PC-3 (cell line): ENCODE measurements at regions not wholly inside any gene's neighbourhood (a gene's known extent, or its start where the extent isn't known, plus 50 kb on each side); places are given as distances from the start of the nearest gene placed in this dataset.

ENCODE experiments used
- ATAC-seq: fragments of 200-7000 bp; cut with Tn5 transposase; 2 replicates; pipeline ENCODE4 v1.9.1; 2020; ENCODE audit warnings: mild to moderate bottlenecking, moderate library complexity
- BruUV-seq: library from RNA; stranded (reverse); fragments of 400-500 nt; replicated peaks from 2 replicates; lab custom pipeline; 2021; lab: Mats Ljungman, UMichigan
- CTCF ChIA-PET: fragments of 300-600 bp; sonication (Branson Sonifier 250); formaldehyde crosslinking; loops from one replicate; lab custom pipeline; 2022; ENCODE audit warnings: antibody characterized with exemption; lab: Charles Lee
- POLR2A ChIA-PET: fragments of 300-600 bp; sonication (Branson Sonifier 250); formaldehyde crosslinking; loops from one replicate; lab custom pipeline; 2022; ENCODE audit warnings: antibody characterized with exemption; ENCODE audit not compliant: unreplicated experiment; lab: Charles Lee
- DNase-seq: peaks from one replicate; pipeline ENCODE4 v3.0.0-alpha.2; 2015
- H2AFZ ChIP-seq: fragments of 300-600 bp; sonication (generic); 2 replicates; pipeline ENCODE4 v1.6.0; 2016; ENCODE audit warnings: antibody characterized with exemption, low read length
- H3F3A ChIP-seq: fragments of 300-600 bp; sonication (generic); one replicate; pipeline ENCODE4 v1.6.0; 2017; ENCODE audit warnings: antibody characterized with exemption, low read length, control low read depth, mild to moderate bottlenecking; ENCODE audit not compliant: unreplicated experiment
- H3K27ac ChIP-seq: fragments of 300-600 bp; sonication (generic); 2 replicates; pipeline ENCODE4 v1.5.1; 2016; ENCODE audit warnings: mild to moderate bottlenecking, low read length
- H3K27me3 ChIP-seq: fragments of 300-600 bp; sonication (generic); 2 replicates; pipeline ENCODE4 v1.6.1; 2016; ENCODE audit warnings: low read length, mixed read lengths
- H3K36me3 ChIP-seq: fragments of 300-600 bp; sonication (generic); 2 replicates; pipeline ENCODE4 v1.6.1; 2016; ENCODE audit warnings: low read depth, mixed run types, low read length, mixed read lengths
- H3K4me1 ChIP-seq: fragments of 300-600 bp; sonication (generic); 2 replicates; pipeline ENCODE4 v1.5.1; 2016; ENCODE audit warnings: low read length; ENCODE audit not compliant: insufficient read depth
- H3K4me2 ChIP-seq: fragments of 300-600 bp; sonication (generic); 2 replicates; pipeline ENCODE4 v1.6.0; 2016; ENCODE audit warnings: low read length
- H3K4me3 ChIP-seq: fragments of 300-600 bp; sonication (generic); 2 replicates; pipeline ENCODE4 v1.5.1; 2016; ENCODE audit warnings: mild to moderate bottlenecking, low read length, mixed read lengths
- H3K79me2 ChIP-seq: fragments of 300-600 bp; sonication (generic); 2 replicates; pipeline ENCODE4 v1.6.1; 2017; ENCODE audit warnings: low read length, mixed read lengths
- H3K9ac ChIP-seq: fragments of 300-600 bp; sonication (generic); 2 replicates; pipeline ENCODE4 v1.6.0; 2016; ENCODE audit warnings: mild to moderate bottlenecking, low read length
- H3K9me2 ChIP-seq: fragments of 300-600 bp; sonication (generic); replicated peaks from 2 replicates; pipeline ENCODE4 v1.6.1; 2016; ENCODE audit warnings: mixed run types, low read length, mixed read lengths
- H3K9me3 ChIP-seq: fragments of 300-600 bp; sonication (generic); 2 replicates; pipeline ENCODE4 v1.6.1; 2016; ENCODE audit warnings: low read length, mixed read lengths
- H4K20me1 ChIP-seq: fragments of 300-600 bp; sonication (generic); 2 replicates; pipeline ENCODE4 v1.6.1; 2016; ENCODE audit warnings: low read length, mixed read lengths
- CTCF ChIP-seq: fragments of 300-600 bp; sonication (generic); conservative IDR thresholded peaks from 2 replicates; pipeline ENCODE4 v1.5.1; 2017; ENCODE audit warnings: antibody characterized with exemption, low read depth, mild to moderate bottlenecking, low read length
- EZH2 ChIP-seq: fragments of 300-600 bp; sonication (generic); IDR thresholded peaks from one replicate; pipeline ENCODE4 v1.6.1; 2017; ENCODE audit warnings: antibody characterized with exemption, mild to moderate bottlenecking, low read length; ENCODE audit not compliant: unreplicated experiment
- EZH2phosphoT487 ChIP-seq: fragments of 300-600 bp; sonication (generic); IDR thresholded peaks from 2 replicates; pipeline ENCODE4 v1.6.1; 2018; ENCODE audit warnings: mild to moderate bottlenecking, antibody characterized with exemption, low read length, borderline replicate concordance
- intact Hi-C: fragments of 100-400 bp; cut with micrococcal nuclease; formaldehyde crosslinking; loops from 2 replicates; pipeline ENCODE4 v1.9.0; 2023

- no TSS peak for BruUV-seq
- peaks cover 50% of the 10 kb centered on the region for H3K27me3 ChIP-seq
- intact Hi-C loops = loop anchor here (10.0 kb wide), 1 partner anchor 408 kb away; no protein-coding TSS in a partner anchor
- DNase-seq (no peak), ATAC-seq (no peak)
- no peak overlapping the region for H3K4me3 ChIP-seq
- H3K36me3 ChIP-seq = no peaks in the 10 kb centered on the region
- H2AFZ ChIP-seq = no peak overlapping the region
- POLR2A ChIA-PET = no interaction called here
- no peaks in the 10 kb centered on the region for H3K4me1 ChIP-seq
- no peak overlapping the region for H3K27ac ChIP-seq
- CTCF ChIA-PET = no interaction called here
- no peaks in the 10 kb centered on the region for H3K79me2 ChIP-seq
- no peak for TF ChIP-seq CTCF
- no peak for TF ChIP-seq EZH2
- no peak for TF ChIP-seq EZH2phosphoT487
- no peaks in the 10 kb centered on the region for H3K9me3 ChIP-seq
- H3K9ac ChIP-seq = no peak overlapping the region
- no peaks in the 10 kb centered on the region for H3F3A ChIP-seq
- H3K4me2 ChIP-seq = no peak overlapping the region
- no peaks in the 10 kb centered on the region for H3K9me2 ChIP-seq
- no peaks in the 10 kb centered on the region for H4K20me1 ChIP-seq
Measured at GRCh38 chr13:100983111-100983510, 308.5 kb upstream of the TMTC4 start.

- Histone ChIP-seq H3K9me2 (no peaks in the 10 kb centered on the region), H3K9ac (no peak overlapping the region), H3K79me2 (no peaks in the 10 kb centered on the region), H3K27me3 (peaks cover 59% of the 10 kb centered on the region), H3K27ac (no peak overlapping the region), H3K9me3 (no peaks in the 10 kb centered on the region), H2AFZ (no peak overlapping the region), H4K20me1 (no peaks in the 10 kb centered on the region), H3K4me3 (no peak overlapping the region), H3F3A (no peaks in the 10 kb centered on the region), H3K4me1 (no peaks in the 10 kb centered on the region), H3K4me2 (no peak overlapping the region), H3K36me3 (no peaks in the 10 kb centered on the region)
- DNase-seq = no peak
- POLR2A ChIA-PET = no interaction called here
- no peak for ATAC-seq
- intact Hi-C loops = loop anchor here (10.0 kb wide), 1 partner anchor 405 kb away; no protein-coding TSS in a partner anchor
- TF ChIP-seq EZH2 (no peak), CTCF (no peak), EZH2phosphoT487 (no peak)
- BruUV-seq = no TSS peak
- CTCF ChIA-PET = no interaction called here
Measured at GRCh38 chr13:100980171-100980570, 305.6 kb upstream of the TMTC4 start.

- H2AFZ ChIP-seq = no peak overlapping the region
- peaks cover 43% of the 10 kb centered on the region for H3K27me3 ChIP-seq
- no peaks in the 10 kb centered on the region for H3K9me2 ChIP-seq
- H3K9me3 ChIP-seq = no peaks in the 10 kb centered on the region
- TF ChIP-seq EZH2 (no peak), CTCF (no peak), EZH2phosphoT487 (no peak)
- intact Hi-C loops = no loop called here
- H3K4me3 ChIP-seq = no peak overlapping the region
- H3K4me2 ChIP-seq = no peak overlapping the region
- H3K79me2 ChIP-seq = no peaks in the 10 kb centered on the region
- H3K9ac ChIP-seq = no peak overlapping the region
- no peaks in the 10 kb centered on the region for H3F3A ChIP-seq
- no TSS peak for BruUV-seq
- ATAC-seq = no peak
- no peaks in the 10 kb centered on the region for H4K20me1 ChIP-seq
- no peak overlapping the region for H3K27ac ChIP-seq
- no peaks in the 10 kb centered on the region for H3K4me1 ChIP-seq
- ChIA-PET CTCF (no interaction called here), POLR2A (no interaction called here)
- H3K36me3 ChIP-seq = no peaks in the 10 kb centered on the region
- DNase-seq = no peak
Measured at GRCh38 chr13:100977841-100978240, 303.2 kb upstream of the TMTC4 start.
